Aorta (tissue), 5 donors: ENCODE measurements at regions not wholly inside any gene's neighbourhood (a gene's known extent, or its start where the extent isn't known, plus 50 kb on each side); places are given as distances from the start of the nearest gene placed in this dataset.
"Not testable (repeated sequence)": the region's sequence is repeated elsewhere in the genome, so short reads cannot be mapped to it uniquely, and the experiment has no call there.

ENCODE experiments used
- ATAC-seq: fragments of 200-7000 bp; cut with Tn5 transposase; one replicate; pipeline ENCODE4 v1.9.1; 2022; ENCODE audit warnings: moderate library complexity; ENCODE audit not compliant: low FRiP score
- DNase-seq, 2 donors: peaks; one replicate each; pipeline ENCODE4 v3.0.0-alpha.2; 2020
- H3K27ac ChIP-seq, 2 donors: one replicate each; pipeline ENCODE4 v1.5.1; 2013; ENCODE audit warnings: low read length in 2 of 2, mild to moderate bottlenecking in 2 of 2, moderate library complexity in 2 of 2, control low read depth in 1 of 2, inconsistent platforms in 1 of 2, low read depth in 1 of 2
- H3K27me3 ChIP-seq, 2 donors: one replicate each; pipeline ENCODE4 v1.6.1; 2013; ENCODE audit warnings: control low read depth in 1 of 2, low read length in 1 of 2, mild to moderate bottlenecking in 1 of 2, moderate library complexity in 1 of 2; ENCODE audit not compliant: insufficient read depth in 2 of 2, control insufficient read depth in 1 of 2
- H3K36me3 ChIP-seq, 2 donors: one replicate each; pipeline ENCODE4 v1.6.1; 2013; ENCODE audit warnings: control low read depth in 1 of 2, low read length in 1 of 2, mild to moderate bottlenecking in 1 of 2; ENCODE audit not compliant: insufficient read depth in 2 of 2, control insufficient read depth in 1 of 2
- H3K4me1 ChIP-seq, 2 donors: one replicate each; pipeline ENCODE4 v1.6.1; 2013; ENCODE audit warnings: low read length in 2 of 2, control low read depth in 1 of 2, mild to moderate bottlenecking in 1 of 2, moderate library complexity in 1 of 2; ENCODE audit not compliant: insufficient read depth in 2 of 2, control insufficient read depth in 1 of 2
- H3K4me3 ChIP-seq, 2 donors: one replicate each; pipeline ENCODE4 v1.5.1; 2013; ENCODE audit warnings: low read length in 2 of 2, control low read depth in 1 of 2, mild to moderate bottlenecking in 1 of 2
- H3K9me3 ChIP-seq: one replicate; pipeline ENCODE4 v1.6.1; 2013; ENCODE audit warnings: mild to moderate bottlenecking, low read length; ENCODE audit not compliant: control insufficient read depth
- WGBS, 2 donors: extraction: QIAGEN DNeasy Blood & Tissue Kit; methylation state at CpG; one replicate each; pipeline ENCODE4 v1.1.7; 2013; 5-methylcytosine and 5-hydroxymethylcytosine counted together
- intact Hi-C, 2 donors: fragments of 100-400 bp; cut with DNase I; formaldehyde crosslinking; loops; one replicate each; pipeline versions ENCODE4 v1.14.2 to v1.15.0; 2022
- donor health status: healthy with polysubstance abuse.
- donor health status: Bipolar disorder and iron deficiency.
- donor health status: DM: no; HTN: no; CAD: no.
- donor health status: DM: no; HTN: no; CAD: no.
- donor health status: DM: yes; HTN: yes; CAD: no.

- 88% methylated on average over 27 of the region's 27 CpGs for WGBS, 2 donors
- H3K27ac ChIP-seq, ATAC-seq, H3K4me3 ChIP-seq, DNase-seq, H3K27me3 ChIP-seq, H3K4me1 ChIP-seq, intact Hi-C loops, H3K9me3 ChIP-seq, H3K36me3 ChIP-seq: not testable (repeated sequence)
These were observed 1131.5 kb upstream of the ADGRL4 start for GRCh38 chr1:80137946-80138602.

GRCh38 chr1:80113168-80114038, 1106.9 kb upstream of the ADGRL4 start:
- Histone ChIP-seq H3K9me3 (peaks cover 2% of the 10 kb centered on the region), H3K4me3 (no peak overlapping the region), H3K36me3 (no peaks in the 10 kb centered on the region), H3K27me3 (no peaks in the 10 kb centered on the region), H3K27ac (no peak overlapping the region), H3K4me1 (no peaks in the 10 kb centered on the region)
- no peak for ATAC-seq
- 71 to 90% methylated on average over 3 of the region's 3 CpGs for WGBS, 2 donors
- DNase-seq = no peak
- intact Hi-C loops = no loop called here

GRCh38 chr1:80101159-80101558, 1094.6 kb upstream of the ADGRL4 start:
- Histone ChIP-seq H3K27me3 (no peaks in the 10 kb centered on the region), H3K4me1 (no peaks in the 10 kb centered on the region), H3K9me3 (peaks cover 8% of the 10 kb centered on the region), H3K36me3 (no peaks in the 10 kb centered on the region), H3K27ac (no peak overlapping the region), H3K4me3 (no peak overlapping the region)
- DNase-seq (no peak), ATAC-seq (no peak)
- intact Hi-C loops = no loop called here
- 69 to 96% methylated on average over 2 of the region's 2 CpGs for WGBS, 2 donors

- Histone ChIP-seq H3K27ac (no peak overlapping the region), H3K27me3 (no peaks in the 10 kb centered on the region), H3K9me3 (peaks cover 8% of the 10 kb centered on the region), H3K36me3 (no peaks in the 10 kb centered on the region), H3K4me1 (no peaks in the 10 kb centered on the region), H3K4me3 (no peak overlapping the region)
- DNase-seq = no peak
- intact Hi-C loops = no loop called here
- WGBS, 2 donors = 79 to 97% methylated on average over 1 of the region's 1 CpG
- ATAC-seq = no peak
These were observed 1093.2 kb upstream of the ADGRL4 start for GRCh38 chr1:80099713-80100112.

- intact Hi-C loops = no loop called here
- H3K36me3 ChIP-seq = no peaks in the 10 kb centered on the region
- no peaks in the 10 kb centered on the region for H3K9me3 ChIP-seq
- ATAC-seq (no peak), DNase-seq (no peak)
- no peaks in the 10 kb centered on the region for H3K27me3 ChIP-seq
- H3K27ac ChIP-seq = no peak overlapping the region
- no peaks in the 10 kb centered on the region for H3K4me1 ChIP-seq
- H3K4me3 ChIP-seq = no peak overlapping the region
These were observed 1078.5 kb upstream of the ADGRL4 start for GRCh38 chr1:80085067-80085466.

GRCh38 chr1:80083892-80084291, 1077.4 kb upstream of the ADGRL4 start:
- no peak for ATAC-seq
- intact Hi-C loops = no loop called here
- 93 to 98% methylated on average over 1 of the region's 1 CpG for WGBS, 2 donors

GRCh38 chr1:80076469-80076868, 1069.9 kb upstream of the ADGRL4 start:
- Histone ChIP-seq H3K27ac (no peak overlapping the region), H3K4me3 (no peak overlapping the region), H3K9me3 (no peaks in the 10 kb centered on the region), H3K36me3 (no peaks in the 10 kb centered on the region), H3K4me1 (no peaks in the 10 kb centered on the region), H3K27me3 (no peaks in the 10 kb centered on the region)
- ATAC-seq (no peak), DNase-seq (no peak)
- intact Hi-C loops = no loop called here

More at GRCh38 chr1:80083892-80084291, 1077.4 kb upstream of the ADGRL4 start:
- no peak overlapping the region for H3K4me3 ChIP-seq
- H3K27ac ChIP-seq = no peak overlapping the region
- H3K4me1 ChIP-seq = no peaks in the 10 kb centered on the region
- H3K27me3 ChIP-seq = no peaks in the 10 kb centered on the region
- H3K36me3 ChIP-seq = no peaks in the 10 kb centered on the region
- no peak for DNase-seq
- no peaks in the 10 kb centered on the region for H3K9me3 ChIP-seq

GRCh38 chr1:80075351-80075750, 1068.8 kb upstream of the ADGRL4 start:
- H3K4me3 ChIP-seq = no peak overlapping the region
- DNase-seq = no peak
- H3K27me3 ChIP-seq = no peaks in the 10 kb centered on the region
- ATAC-seq = no peak
- H3K4me1 ChIP-seq = no peaks in the 10 kb centered on the region
- WGBS, 2 donors = 79 to 80% methylated on average over 4 of the region's 4 CpGs
- no peaks in the 10 kb centered on the region for H3K36me3 ChIP-seq
- H3K27ac ChIP-seq = no peak overlapping the region
- intact Hi-C loops = no loop called here
- H3K9me3 ChIP-seq = no peaks in the 10 kb centered on the region

GRCh38 chr1:80072563-80072962, 1066.0 kb upstream of the ADGRL4 start:
- Histone ChIP-seq H3K4me3 (no peak overlapping the region), H3K4me1 (no peaks in the 10 kb centered on the region), H3K9me3 (no peaks in the 10 kb centered on the region), H3K27ac (no peak overlapping the region), H3K27me3 (no peaks in the 10 kb centered on the region), H3K36me3 (no peaks in the 10 kb centered on the region)
- DNase-seq (no peak), ATAC-seq (no peak)
- WGBS, 2 donors = 85 to 90% methylated on average over 2 of the region's 2 CpGs
- intact Hi-C loops = no loop called here
